K562 (cell line): ENCODE measurements at regions not wholly inside any gene's neighbourhood (a gene's known extent, or its start where the extent isn't known, plus 50 kb on each side); places are given as distances from the start of the nearest gene placed in this dataset.

Experiments
- ATAC-seq: fragments of 200-7000 bp; cut with Tn5 transposase; 3 replicates; pipeline ENCODE4 v1.9.1; 2020; ENCODE audit warnings: moderate library complexity
- BruUV-seq: library from RNA; stranded (reverse); fragments of 400-500 nt; replicated peaks from 2 replicates; lab custom pipeline; 2021; lab: Mats Ljungman, UMichigan
- CTCF ChIA-PET: fragments of 300-600 bp; formaldehyde crosslinking; extraction: SDS; loops from one replicate; lab custom pipeline; 2021; ENCODE audit warnings: low intra/inter-chr PET ratio; lab: Yijun Ruan, JAX
- POLR2A ChIA-PET: fragments of 300-600, 350-650 bp; sonication (Branson Sonifier 250); formaldehyde crosslinking; extraction: SDS; loops from one replicate; lab custom pipeline; 2021; ENCODE audit warnings: antibody characterized with exemption, inconsistent platforms; lab: Yijun Ruan, JAX
- DNase-seq, 4 experiments: peaks; one replicate each; pipeline versions ENCODE4 v3.0.0 to v3.0.0-alpha.2; 2011 to 2018; ENCODE audit warnings: low spot score in 3 of 4, mixed read lengths in 3 of 4; ENCODE audit errors: extremely low read depth in 1 of 4
- FAIRE-seq: peaks from 2 replicates; lab custom pipeline; 2011; peaks lifted over from hg19 to GRCh38; lab: Jason Lieb, UNC
- H2AFZ ChIP-seq: 2 replicates; pipeline ENCODE4 v1.6.0; 2011; ENCODE audit warnings: low read depth, low read length, control low read depth, inconsistent platforms
- H3K27ac ChIP-seq: fragments of 200-600 bp; 3 replicates; pipeline ENCODE4 v1.8.0; 2011; ENCODE audit warnings: low read depth, mild to moderate bottlenecking, control low read depth, inconsistent platforms, low read length, moderate library complexity, mixed read lengths; ENCODE audit errors: extremely low read depth
- H3K27me3 ChIP-seq, 2 experiments: fragments of 300-600 bp in 1 of 2; 2 replicates in 1 of 2; 3 replicates in 1 of 2; pipeline versions ENCODE4 v1.6.0 to v1.8.0; 2011; ENCODE audit warnings: inconsistent platforms in 2 of 2, low read length in 2 of 2, mild to moderate bottlenecking in 1 of 2, mixed read lengths in 1 of 2, moderate library complexity in 1 of 2; ENCODE audit not compliant: control insufficient read depth in 2 of 2, insufficient read depth in 2 of 2
- H3K36me3 ChIP-seq: fragments of 300-600 bp; 3 replicates; pipeline ENCODE4 v1.8.0; 2011; ENCODE audit warnings: mild to moderate bottlenecking, low read length, inconsistent platforms; ENCODE audit not compliant: control insufficient read depth, insufficient read depth
- H3K4me1 ChIP-seq, 2 experiments: fragments of 200-600 bp in 1 of 2; replicated peaks in 1 of 2; 2 replicates in 1 of 2; 3 replicates in 1 of 2; pipeline versions ENCODE4 v1.5.1 to v1.8.0; 2011; ENCODE audit warnings: inconsistent platforms in 2 of 2, low read length in 2 of 2, mild to moderate bottlenecking in 1 of 2, mixed read lengths in 1 of 2, moderate library complexity in 1 of 2; ENCODE audit not compliant: control insufficient read depth in 2 of 2, insufficient read depth in 2 of 2
- H3K4me2 ChIP-seq: 2 replicates; pipeline ENCODE4 v1.6.1; 2011; ENCODE audit warnings: low read length, control low read depth, inconsistent platforms, mixed read lengths; ENCODE audit not compliant: insufficient read depth
- H3K4me3 ChIP-seq: fragments of 200-600 bp; sonication (generic), shearing (Covaris generic); 2 replicates; pipeline ENCODE4 v1.5.1; 2016; ENCODE audit warnings: control low read depth, inconsistent platforms
- H3K79me2 ChIP-seq: fragments of 200-600 bp; 3 replicates; pipeline ENCODE4 v1.8.0; 2011; ENCODE audit warnings: low read length, inconsistent platforms; ENCODE audit not compliant: control insufficient read depth, insufficient read depth
- H3K9ac ChIP-seq, 2 experiments: 2 replicates each; pipeline versions ENCODE4 v1.6.0 to v1.6.1; 2011; ENCODE audit warnings: low read depth in 2 of 2, low read length in 2 of 2, control low read depth in 1 of 2, inconsistent platforms in 1 of 2, mild to moderate bottlenecking in 1 of 2, mixed read lengths in 1 of 2; ENCODE audit not compliant: insufficient read depth in 1 of 2
- H3K9me1 ChIP-seq: one replicate; pipeline ENCODE4 v1.6.0; 2011; ENCODE audit warnings: inconsistent platforms, mild to moderate bottlenecking, low read length, moderate library complexity; ENCODE audit not compliant: control insufficient read depth, insufficient read depth
- H3K9me3 ChIP-seq: replicated peaks from 2 replicates; pipeline ENCODE4 v1.5.1; 2011; ENCODE audit warnings: low read depth, low read length, inconsistent platforms; ENCODE audit not compliant: control insufficient read depth, insufficient read depth
- H4K20me1 ChIP-seq: replicated peaks from 2 replicates; pipeline ENCODE4 v1.6.1; 2011; ENCODE audit warnings: low read length, inconsistent platforms, mixed read lengths; ENCODE audit not compliant: control insufficient read depth, insufficient read depth
- ATF7 ChIP-seq: fragments of 450-650 bp; IDR thresholded peaks from 2 replicates; pipeline ENCODE4 v1.7.1; 2014; ENCODE audit warnings: mild to moderate bottlenecking, moderate library complexity
- CBFA2T2 ChIP-seq: fragments of 450-650 bp; conservative IDR thresholded peaks from 2 replicates; pipeline ENCODE4 v1.6.1; 2017; ENCODE audit warnings: mild to moderate bottlenecking
- E2F1 ChIP-seq: sonication (generic); formaldehyde crosslinking; IDR thresholded peaks from 2 replicates; pipeline ENCODE4 v1.8.1; 2023; ENCODE audit warnings: mild to moderate bottlenecking, missing genetic modification reagents, moderate library complexity
- FOXJ3 ChIP-seq: sonication (generic); formaldehyde crosslinking; IDR thresholded peaks from 2 replicates; pipeline ENCODE4 v1.4.0; 2020; ENCODE audit warnings: mild to moderate bottlenecking, missing genetic modification reagents
- GABPA ChIP-seq: fragments of 200-800 bp; sonication (Bioruptor generic); conservative IDR thresholded peaks from 2 replicates; pipeline ENCODE4 v1.6.1; 2016; ENCODE audit warnings: low read depth, missing genetic modification characterization, missing compliant biosample characterization
- SIN3A ChIP-seq, 2 experiments: fragments of 150-350 bp in 1 of 2; IDR thresholded peaks; 2 replicates each; pipeline ENCODE4 v1.6.1; 2011 to 2016; ENCODE audit warnings: borderline replicate concordance in 2 of 2, low read depth in 2 of 2, low read length in 2 of 2, mild to moderate bottlenecking in 2 of 2, moderate library complexity in 2 of 2; ENCODE audit not compliant: control insufficient read depth in 1 of 2
- TCF15 ChIP-seq: fragments of 250-450 bp; sonication (Bioruptor Pico); IDR thresholded peaks from 2 replicates; pipeline ENCODE4 v1.8.0; 2022; ENCODE audit warnings: moderate library complexity, mild to moderate bottlenecking, inconsistent platforms
- USF1 ChIP-seq: sonication (generic); formaldehyde crosslinking; IDR thresholded peaks from 2 replicates; pipeline ENCODE4 v1.9.0; 2022; ENCODE audit warnings: mild to moderate bottlenecking, missing genetic modification reagents
- ZNF347 ChIP-seq: fragments of 450-650 bp; formaldehyde crosslinking; IDR thresholded peaks from 2 replicates; pipeline ENCODE4 v1.4.0; 2020; ENCODE audit warnings: low read depth, mild to moderate bottlenecking, moderate library complexity
- WGBS: fragments of 100-300 bp; shearing (Covaris generic); methylation state at CpG from one replicate; pipeline ENCODE4 v1.1.6; 2016; ENCODE audit warnings: low coverage, mixed read lengths; ENCODE audit not compliant: insufficient coverage; ENCODE audit errors: missing lambda C conversion rate; 5-methylcytosine and 5-hydroxymethylcytosine counted together
- in situ Hi-C: fragments of 300-500 bp; cut with MboI; formaldehyde crosslinking; loops from 4 replicates; pipeline ENCODE4 v1.15.0; 2018; ENCODE audit warnings: inconsistent platforms, mixed read lengths
- intact Hi-C: fragments of 100-400 bp; cut with micrococcal nuclease; formaldehyde crosslinking; loops from 2 replicates; pipeline ENCODE4 v1.14.2; 2022

- CTCF ChIA-PET = no interaction called here
- no peak for ATAC-seq
- H2AFZ ChIP-seq = no peak overlapping the region
- no peaks in the 10 kb centered on the region for H3K27me3 ChIP-seq
- no peaks in the 10 kb centered on the region for H3K36me3 ChIP-seq
- intact Hi-C loops = no loop called here
- WGBS = 0% methylated on average over 2 of the region's 2 CpGs
- H3K4me2 ChIP-seq = no peak overlapping the region
- TF ChIP-seq SIN3A (IDR thresholded peaks at IDR 0.05; ENCODE audit: borderline replicate concordance in 2 of 2, control insufficient read depth in 1 of 2, low read depth in 2 of 2, low read length in 2 of 2) = no peak
- TF ChIP-seq CBFA2T2 = no peak
- no peak for TF ChIP-seq FOXJ3 (CRISPR knock-in tag)
- TF ChIP-seq ZNF347 (CRISPR knock-in tag) = no peak
- TF ChIP-seq GABPA (tag) = no peak
- no peak for TF ChIP-seq E2F1 (CRISPR knock-in tag)
- no peak for TF ChIP-seq TCF15
- no peak for TF ChIP-seq ATF7
- no peak for TF ChIP-seq USF1 (CRISPR knock-in tag)
- TF ChIP-seq, all 486 proteins: peak for 0
- H3K4me3 ChIP-seq = no peak overlapping the region
- BruUV-seq = no TSS peak
- DNase-seq (no peak), FAIRE-seq (no peak)
- in situ Hi-C loops = no loop called here
- H3K27ac ChIP-seq = no peak overlapping the region
- no peaks in the 10 kb centered on the region for H3K9me1 ChIP-seq
- no peaks in the 10 kb centered on the region for H3K4me1 ChIP-seq
- no peaks in the 10 kb centered on the region for H4K20me1 ChIP-seq
- no peaks in the 10 kb centered on the region for H3K79me2 ChIP-seq
- no peak overlapping the region for H3K9ac ChIP-seq
- no peaks in the 10 kb centered on the region for H3K9me3 ChIP-seq
- POLR2A ChIA-PET = no interaction called here
Measured at GRCh38 chr13:76383676-76384461, 502.3 kb downstream of the KCTD12 start.
